ENCODE measurements at regions not wholly inside any gene's neighbourhood (a gene's known extent, or its start where the extent isn't known, plus 50 kb on each side); places are given as distances from the start of the nearest gene placed in this dataset.

GRCh38 chr9:21729648-21730047, 72.8 kb upstream of the MTAP start:
- TF ChIP-seq CTCF (conservative IDR thresholded peaks at IDR 0.05) = no peak
- no peak for TF ChIP-seq ZFX (IDR thresholded peaks at IDR 0.05)
